ENCODE measurements at regions not wholly inside any gene's neighbourhood (a gene's known extent, or its start where the extent isn't known, plus 50 kb on each side); places are given as distances from the start of the nearest gene placed in this dataset.

DNA sequence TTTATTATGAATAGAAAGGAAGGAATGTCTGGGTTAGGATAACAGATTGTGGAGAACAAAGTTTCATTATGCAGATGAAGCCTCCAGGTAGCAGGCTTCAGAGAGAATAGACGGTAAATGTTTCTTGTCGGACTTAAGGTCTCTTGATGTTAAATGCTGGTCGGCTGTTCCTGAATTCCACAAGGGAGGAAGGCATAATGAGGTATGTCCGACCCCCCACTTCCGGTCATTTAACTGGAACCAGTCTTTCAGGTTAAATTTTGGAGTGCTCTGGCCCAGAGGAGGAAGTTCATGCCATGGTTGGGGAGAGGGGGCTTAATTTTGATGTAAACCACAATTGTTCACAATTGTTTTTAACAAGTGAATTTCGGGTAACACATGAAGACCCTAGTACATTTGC is 158.1 kb upstream of the VCX3A start:
- 57 to 72% methylated on average over 6 of the region's 6 CpGs for WGBS, 2 donors
- Histone ChIP-seq H3K9me3 (no peaks in the 10 kb centered on the region), H3K27me3 (no peaks in the 10 kb centered on the region), H3K4me3 (no peak overlapping the region), H3K4me1 (no peaks in the 10 kb centered on the region), H3K36me3 (ENCODE audit: low read depth, missing control alignments) (no peaks in the 10 kb centered on the region), H3K27ac (no peak overlapping the region)
- DNase-seq, result no peak
- intact Hi-C loops (cut with DNase I; ENCODE audit: low total_unique reads), result no loop called here
- no peak for TF ChIP-seq POLR2A (IDR thresholded peaks at IDR 0.05)
- TF ChIP-seq, protein P1, sequence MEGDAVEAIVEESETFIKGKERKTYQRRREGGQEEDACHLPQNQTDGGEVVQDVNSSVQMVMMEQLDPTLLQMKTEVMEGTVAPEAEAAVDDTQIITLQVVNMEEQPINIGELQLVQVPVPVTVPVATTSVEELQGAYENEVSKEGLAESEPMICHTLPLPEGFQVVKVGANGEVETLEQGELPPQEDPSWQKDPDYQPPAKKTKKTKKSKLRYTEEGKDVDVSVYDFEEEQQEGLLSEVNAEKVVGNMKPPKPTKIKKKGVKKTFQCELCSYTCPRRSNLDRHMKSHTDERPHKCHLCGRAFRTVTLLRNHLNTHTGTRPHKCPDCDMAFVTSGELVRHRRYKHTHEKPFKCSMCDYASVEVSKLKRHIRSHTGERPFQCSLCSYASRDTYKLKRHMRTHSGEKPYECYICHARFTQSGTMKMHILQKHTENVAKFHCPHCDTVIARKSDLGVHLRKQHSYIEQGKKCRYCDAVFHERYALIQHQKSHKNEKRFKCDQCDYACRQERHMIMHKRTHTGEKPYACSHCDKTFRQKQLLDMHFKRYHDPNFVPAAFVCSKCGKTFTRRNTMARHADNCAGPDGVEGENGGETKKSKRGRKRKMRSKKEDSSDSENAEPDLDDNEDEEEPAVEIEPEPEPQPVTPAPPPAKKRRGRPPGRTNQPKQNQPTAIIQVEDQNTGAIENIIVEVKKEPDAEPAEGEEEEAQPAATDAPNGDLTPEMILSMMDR (IDR thresholded peaks at IDR 0.05), result no peak

DNA sequence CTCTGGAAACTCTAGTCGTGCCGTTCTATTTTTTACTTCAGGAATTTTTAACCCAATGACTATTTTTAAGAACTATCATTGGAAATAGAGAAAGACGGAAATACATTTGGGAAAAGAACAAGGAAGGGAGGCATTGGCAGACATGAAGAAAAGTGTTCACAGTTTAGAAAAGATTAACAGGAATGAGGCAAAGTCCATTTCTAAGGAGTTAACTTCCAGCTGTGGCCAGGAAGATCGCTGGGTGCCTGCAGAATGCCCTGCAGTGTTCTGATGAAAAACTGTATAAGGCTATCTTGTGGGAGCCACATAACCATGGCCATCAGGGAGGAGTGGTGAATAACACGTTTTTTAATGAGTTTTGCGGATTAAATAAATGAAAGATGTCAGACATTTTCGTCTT is 150.6 kb upstream of the VCX3A start:
- TF ChIP-seq, protein P1 (IDR thresholded peaks at IDR 0.05), result no peak
- no peak for TF ChIP-seq POLR2A (IDR thresholded peaks at IDR 0.05)
- intact Hi-C loops (cut with DNase I; ENCODE audit: low total_unique reads), result no loop called here
- Histone ChIP-seq H3K27me3 (no peaks in the 10 kb centered on the region), H3K27ac (no peak overlapping the region), H3K36me3 (ENCODE audit: low read depth, missing control alignments) (no peaks in the 10 kb centered on the region), H3K9me3 (no peaks in the 10 kb centered on the region), H3K4me1 (no peaks in the 10 kb centered on the region), H3K4me3 (no peak overlapping the region)
- DNase-seq, result no peak
- WGBS, 2 donors, result 60 to 80% methylated on average over 7 of the region's 7 CpGs

DNA sequence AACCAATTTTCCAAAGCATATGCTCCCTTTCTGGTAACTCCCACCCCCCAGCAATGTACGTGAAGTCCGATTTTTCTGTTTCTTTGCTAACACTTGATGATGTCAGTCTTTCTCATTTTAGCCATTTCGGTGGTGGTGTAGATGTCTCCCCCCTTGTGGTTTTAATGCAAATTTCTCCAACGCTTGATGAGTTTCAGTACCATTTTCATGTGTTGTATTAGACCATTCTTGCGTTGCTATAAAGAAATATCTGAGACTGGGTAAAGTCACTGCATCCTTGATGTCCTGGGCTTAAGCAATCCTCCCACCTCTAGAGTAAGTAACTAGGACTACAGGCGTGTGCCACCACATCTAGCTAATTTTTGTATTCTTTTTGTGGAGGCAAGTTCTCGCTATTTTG is 148.4 kb upstream of the VCX3A start:
- DNase-seq, result no peak
- no peak for TF ChIP-seq POLR2A (IDR thresholded peaks at IDR 0.05)
- TF ChIP-seq, protein P1 (IDR thresholded peaks at IDR 0.05), result no peak
- Histone ChIP-seq H3K4me1 (no peaks in the 10 kb centered on the region), H3K27me3 (no peaks in the 10 kb centered on the region), H3K4me3 (no peak overlapping the region), H3K9me3 (no peaks in the 10 kb centered on the region), H3K27ac (no peak overlapping the region), H3K36me3 (ENCODE audit: low read depth, missing control alignments) (no peaks in the 10 kb centered on the region)
- intact Hi-C loops (cut with DNase I; ENCODE audit: low total_unique reads), result no loop called here
- 92 to 94% methylated on average over 7 of the region's 7 CpGs for WGBS, 2 donors

DNA sequence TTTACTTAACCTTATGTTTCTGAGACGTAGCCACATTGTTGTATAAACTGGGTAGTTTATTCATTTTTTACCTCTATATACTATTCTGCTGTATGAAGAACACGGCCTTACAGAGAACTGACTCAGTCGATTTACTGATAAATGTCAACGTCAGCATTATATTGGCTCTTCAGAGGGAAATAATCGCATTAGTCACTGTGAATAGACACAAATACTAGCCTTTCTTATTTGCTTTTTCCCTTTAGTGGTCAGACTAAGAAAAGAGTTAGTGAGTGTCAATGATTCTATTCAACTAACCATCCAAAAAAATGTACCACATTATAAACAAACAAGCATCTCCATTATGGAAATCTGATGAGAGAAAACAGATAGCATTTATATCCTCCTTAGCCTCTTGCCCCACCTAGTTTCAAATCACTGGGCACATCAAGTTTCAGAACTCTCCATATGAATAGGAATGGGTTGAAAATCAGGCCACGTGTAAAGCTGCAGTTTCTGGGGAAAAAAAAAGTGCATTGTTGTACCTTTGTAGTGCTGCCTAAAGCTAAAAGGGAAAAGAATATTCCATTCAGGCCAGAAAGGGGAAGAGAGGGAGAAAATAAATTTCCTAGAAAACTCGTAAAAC is 146.7 kb upstream of the VCX3A start:
- no peaks in the 10 kb centered on the region for H3K27me3 ChIP-seq
- H3K4me1 ChIP-seq, result no peaks in the 10 kb centered on the region
- no peaks in the 10 kb centered on the region for H3K36me3 ChIP-seq (ENCODE audit: low read depth, missing control alignments)
- no peak overlapping the region for H3K4me3 ChIP-seq
- no peak for TF ChIP-seq POLR2A (IDR thresholded peaks at IDR 0.05)
- TF ChIP-seq, protein P1 (IDR thresholded peaks at IDR 0.05), result no peak
- intact Hi-C loops (cut with DNase I; ENCODE audit: low total_unique reads), result no loop called here
- no peak overlapping the region for H3K27ac ChIP-seq
- no peak for DNase-seq
- WGBS, 2 donors, result 73 to 75% methylated on average over 7 of the region's 7 CpGs
- H3K9me3 ChIP-seq, result no peaks in the 10 kb centered on the region

DNA sequence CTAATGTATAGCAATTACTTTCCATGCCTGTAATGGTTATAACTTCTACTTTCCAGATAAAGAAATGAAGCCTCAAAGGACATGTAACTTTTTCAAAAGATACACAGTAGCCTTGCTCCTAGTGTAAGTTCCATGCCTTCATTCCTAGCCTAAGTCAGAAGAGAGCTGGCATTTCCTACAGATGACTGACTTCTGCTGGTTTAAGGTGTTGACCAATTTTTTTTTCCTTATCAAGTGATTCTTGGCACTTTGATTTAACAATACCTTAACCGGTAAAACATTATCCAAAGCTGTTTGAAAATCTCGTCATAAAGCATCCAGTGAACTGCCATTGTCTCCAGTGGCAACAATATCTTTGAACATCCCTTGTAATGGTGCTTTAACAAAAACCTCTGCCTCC is 145.1 kb upstream of the VCX3A start:
- H3K4me1 ChIP-seq, result no peaks in the 10 kb centered on the region
- 71 to 77% methylated on average over 2 of the region's 2 CpGs for WGBS, 2 donors
- intact Hi-C loops (cut with DNase I; ENCODE audit: low total_unique reads), result no loop called here

More for the DNA sequence above, 145.1 kb upstream of the VCX3A start:
- no peaks in the 10 kb centered on the region for H3K27me3 ChIP-seq
- no peaks in the 10 kb centered on the region for H3K36me3 ChIP-seq (ENCODE audit: low read depth, missing control alignments)
- no peak overlapping the region for H3K27ac ChIP-seq
- DNase-seq, result no peak
- H3K4me3 ChIP-seq, result no peak overlapping the region
- H3K9me3 ChIP-seq, result no peaks in the 10 kb centered on the region
- no peak for TF ChIP-seq POLR2A (IDR thresholded peaks at IDR 0.05)
- TF ChIP-seq, protein P1 (IDR thresholded peaks at IDR 0.05), result no peak

Measured in testis (tissue), 2 donors.